ENCODE measurements at regions not wholly inside any gene's neighbourhood (a gene's known extent, or its start where the extent isn't known, plus 50 kb on each side); places are given as distances from the start of the nearest gene placed in this dataset.
A peak's percentile ranks its signal among the peaks of the same experiment; 100 is the strongest.

GRCh38 chr9:12584656-12585522 is 108.3 kb upstream of the TYRP1 start:
- TF ChIP-seq, protein P1, sequence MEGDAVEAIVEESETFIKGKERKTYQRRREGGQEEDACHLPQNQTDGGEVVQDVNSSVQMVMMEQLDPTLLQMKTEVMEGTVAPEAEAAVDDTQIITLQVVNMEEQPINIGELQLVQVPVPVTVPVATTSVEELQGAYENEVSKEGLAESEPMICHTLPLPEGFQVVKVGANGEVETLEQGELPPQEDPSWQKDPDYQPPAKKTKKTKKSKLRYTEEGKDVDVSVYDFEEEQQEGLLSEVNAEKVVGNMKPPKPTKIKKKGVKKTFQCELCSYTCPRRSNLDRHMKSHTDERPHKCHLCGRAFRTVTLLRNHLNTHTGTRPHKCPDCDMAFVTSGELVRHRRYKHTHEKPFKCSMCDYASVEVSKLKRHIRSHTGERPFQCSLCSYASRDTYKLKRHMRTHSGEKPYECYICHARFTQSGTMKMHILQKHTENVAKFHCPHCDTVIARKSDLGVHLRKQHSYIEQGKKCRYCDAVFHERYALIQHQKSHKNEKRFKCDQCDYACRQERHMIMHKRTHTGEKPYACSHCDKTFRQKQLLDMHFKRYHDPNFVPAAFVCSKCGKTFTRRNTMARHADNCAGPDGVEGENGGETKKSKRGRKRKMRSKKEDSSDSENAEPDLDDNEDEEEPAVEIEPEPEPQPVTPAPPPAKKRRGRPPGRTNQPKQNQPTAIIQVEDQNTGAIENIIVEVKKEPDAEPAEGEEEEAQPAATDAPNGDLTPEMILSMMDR (conservative IDR thresholded peaks at IDR 0.05; ENCODE audit: low read depth, low read length), result no peak
- DNase-seq (ENCODE audit: low read depth), result no peak
- H3K4me3 ChIP-seq (ENCODE audit: low read depth, low read length), result no peak overlapping the region

- no peak for DNase-seq (ENCODE audit: low read depth)
- no peak overlapping the region for H3K4me3 ChIP-seq (ENCODE audit: low read depth, low read length)
- TF ChIP-seq, protein P1 (conservative IDR thresholded peaks at IDR 0.05; ENCODE audit: low read depth, low read length), result no peak
Measured at GRCh38 chr9:12595400-12595799, 97.8 kb upstream of the TYRP1 start.

GRCh38 chr9:12604164-12604821 is 88.9 kb upstream of the TYRP1 start:
- peak; percentile 31 for DNase-seq (ENCODE audit: low read depth)
- no peak overlapping the region for H3K4me3 ChIP-seq (ENCODE audit: low read depth, low read length)
- TF ChIP-seq, protein P1 (conservative IDR thresholded peaks at IDR 0.05; ENCODE audit: low read depth, low read length), result no peak

DNA sequence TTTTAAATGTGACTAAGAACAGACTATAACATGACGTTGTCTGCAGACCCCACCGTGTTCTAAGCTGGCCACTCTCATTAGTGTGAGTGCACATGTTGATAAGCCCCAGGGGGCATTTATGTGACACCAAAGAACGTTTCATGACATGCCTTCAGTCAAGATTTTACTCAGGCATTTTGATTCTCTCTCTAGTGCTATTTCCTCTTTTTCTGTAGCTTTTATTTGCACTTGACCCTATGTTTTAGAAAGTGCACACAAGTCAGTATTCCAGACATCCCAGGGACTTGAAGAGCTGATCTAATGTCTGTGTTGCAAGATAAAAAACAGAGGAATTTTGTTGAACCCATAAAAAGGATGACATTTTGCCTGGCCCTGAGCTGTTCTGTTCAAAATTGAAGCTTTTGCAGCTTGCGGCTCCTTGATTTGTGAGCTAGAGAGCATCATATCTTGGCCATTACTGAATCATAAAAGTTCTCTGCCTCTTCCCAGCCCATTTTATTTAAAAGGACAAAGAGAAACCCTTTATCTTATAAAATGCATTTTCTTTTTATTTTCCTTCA is 80.9 kb upstream of the TYRP1 start:
- TF ChIP-seq, protein P1 (conservative IDR thresholded peaks at IDR 0.05; ENCODE audit: low read depth, low read length), result no peak
- DNase-seq (ENCODE audit: low read depth), result no peak
- H3K4me3 ChIP-seq (ENCODE audit: low read depth, low read length), result no peak overlapping the region

DNA sequence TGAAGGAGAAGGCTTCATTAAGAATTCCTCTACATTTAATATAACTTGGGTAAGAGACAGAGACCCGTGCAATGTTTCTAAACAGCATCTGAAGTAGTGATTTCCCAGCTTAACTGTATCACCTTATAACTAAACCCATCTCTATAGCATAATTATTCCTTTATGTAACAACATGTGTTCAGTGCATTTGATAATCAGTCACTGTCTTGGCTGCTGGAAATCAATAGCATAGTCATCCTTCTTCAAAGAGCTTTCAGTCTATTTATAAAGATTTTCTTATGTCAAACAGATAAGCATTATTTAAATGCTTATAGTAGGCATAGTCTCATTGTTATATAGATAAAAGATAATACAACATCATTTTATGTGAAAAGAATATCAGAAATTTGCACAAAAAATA is 80.1 kb upstream of the TYRP1 start:
- no peak for DNase-seq (ENCODE audit: low read depth)
- TF ChIP-seq, protein P1 (conservative IDR thresholded peaks at IDR 0.05; ENCODE audit: low read depth, low read length), result no peak

GRCh38 chr9:12614488-12614887 is 78.7 kb upstream of the TYRP1 start:
- TF ChIP-seq, protein P1 (conservative IDR thresholded peaks at IDR 0.05; ENCODE audit: low read depth, low read length), result no peak
- DNase-seq (ENCODE audit: low read depth), result no peak
- no peak overlapping the region for H3K4me3 ChIP-seq (ENCODE audit: low read depth, low read length)

More for the DNA sequence above, 80.1 kb upstream of the TYRP1 start:
- no peak overlapping the region for H3K4me3 ChIP-seq (ENCODE audit: low read depth, low read length)
